Body of pancreas (tissue), 4 donors: ENCODE measurements at regions not wholly inside any gene's neighbourhood (a gene's known extent, or its start where the extent isn't known, plus 50 kb on each side); places are given as distances from the start of the nearest gene placed in this dataset.
A peak's percentile ranks its signal among the peaks of the same experiment; 100 is the strongest.

ENCODE experiments used
- ATAC-seq: fragments of 150-250 bp; one replicate; pipeline ENCODE4 v1.9.1; 2016
- DNase-seq, 4 donors: peaks; one replicate each; pipeline ENCODE4 v3.0.0-alpha.2; 2019
- H3K27ac ChIP-seq, 4 donors: fragments of 200-600 bp; sonication (generic); 1 replicate in 3 of 4; 2 replicates in 1 of 4; pipeline versions ENCODE4 v1.5.1 to v1.6.1; 2016 to 2019; ENCODE audit warnings: mild to moderate bottlenecking in 1 of 4, mixed read lengths in 1 of 4, moderate library complexity in 1 of 4
- H3K27me3 ChIP-seq, 2 donors: fragments of 200-600 bp; sonication (generic); one replicate each; pipeline ENCODE4 v1.6.0; 2016; ENCODE audit warnings: mild to moderate bottlenecking in 1 of 2
- H3K36me3 ChIP-seq, 2 donors: fragments of 200-600 bp; sonication (generic); replicated peaks in 1 of 2; 2 replicates each; pipeline ENCODE4 v1.5.1; 2016; ENCODE audit warnings: low read depth in 2 of 2; ENCODE audit not compliant: insufficient read depth in 1 of 2
- H3K4me1 ChIP-seq: fragments of 200-600 bp; sonication (generic); one replicate; pipeline ENCODE4 v1.6.0; 2016
- H3K4me3 ChIP-seq, 2 donors: fragments of 200-600 bp; sonication (generic); 1 replicate in 1 of 2; 2 replicates in 1 of 2; pipeline ENCODE4 v1.5.1; 2016 to 2019
- H3K9me3 ChIP-seq, 3 donors: fragments of 200-600 bp; sonication (generic); 1 replicate in 2 of 3; 2 replicates in 1 of 3; pipeline ENCODE4 v1.5.1; 2016
- POLR2A ChIP-seq, 3 donors: fragments of 450-650 bp; IDR thresholded peaks; one replicate each; pipeline ENCODE4 v1.6.1; 2016; ENCODE audit warnings: antibody characterized with exemption in 3 of 3, mild to moderate bottlenecking in 2 of 3
- WGBS, 2 donors: methylation state at CpG; one replicate each; pipeline ENCODE4 v1.1.5; 2017; 5-methylcytosine and 5-hydroxymethylcytosine counted together
- intact Hi-C: fragments of 100-400 bp; cut with DNase I; formaldehyde crosslinking; loops from one replicate; pipeline ENCODE4 v1.15.1; 2023
- TF ChIP-seq, protein P1 (sequence below), 7 experiments: fragments of 450-650 bp in 4 of 7; fragments of 200-600 bp in 3 of 7; sonication (generic) in 3 of 7; IDR thresholded peaks; one replicate each; pipeline ENCODE4 v1.5.1; 2016 to 2019; ENCODE audit warnings: antibody characterized with exemption in 7 of 7

DNA sequence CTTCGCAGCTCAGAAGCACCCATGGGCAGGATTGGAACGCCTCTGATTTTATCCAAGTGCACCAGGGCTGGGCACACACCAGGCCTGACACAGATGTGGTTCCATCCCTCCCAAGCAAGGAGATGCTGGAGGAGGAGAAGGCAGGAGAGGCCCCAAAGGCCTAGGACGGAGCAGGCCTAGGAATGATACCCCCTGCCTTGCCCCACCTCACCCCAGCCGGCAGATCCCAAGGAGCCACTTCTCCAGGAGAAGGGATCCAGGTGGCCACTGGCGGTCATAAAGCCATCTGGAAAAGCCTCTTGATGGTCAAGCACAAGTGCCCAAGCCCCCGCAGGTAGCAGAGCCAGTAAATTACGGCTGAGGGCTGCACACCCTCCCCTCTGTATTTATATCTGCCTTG lies 211.8 kb downstream of the TBC1D2B start:
- no peak for DNase-seq
- H3K36me3 ChIP-seq, result no peaks in the 10 kb centered on the region
- ATAC-seq, result no peak
- H3K27me3 ChIP-seq, result no peaks in the 10 kb centered on the region
- TF ChIP-seq POLR2A (IDR thresholded peaks at IDR 0.05), result no peak
- TF ChIP-seq, protein P1, sequence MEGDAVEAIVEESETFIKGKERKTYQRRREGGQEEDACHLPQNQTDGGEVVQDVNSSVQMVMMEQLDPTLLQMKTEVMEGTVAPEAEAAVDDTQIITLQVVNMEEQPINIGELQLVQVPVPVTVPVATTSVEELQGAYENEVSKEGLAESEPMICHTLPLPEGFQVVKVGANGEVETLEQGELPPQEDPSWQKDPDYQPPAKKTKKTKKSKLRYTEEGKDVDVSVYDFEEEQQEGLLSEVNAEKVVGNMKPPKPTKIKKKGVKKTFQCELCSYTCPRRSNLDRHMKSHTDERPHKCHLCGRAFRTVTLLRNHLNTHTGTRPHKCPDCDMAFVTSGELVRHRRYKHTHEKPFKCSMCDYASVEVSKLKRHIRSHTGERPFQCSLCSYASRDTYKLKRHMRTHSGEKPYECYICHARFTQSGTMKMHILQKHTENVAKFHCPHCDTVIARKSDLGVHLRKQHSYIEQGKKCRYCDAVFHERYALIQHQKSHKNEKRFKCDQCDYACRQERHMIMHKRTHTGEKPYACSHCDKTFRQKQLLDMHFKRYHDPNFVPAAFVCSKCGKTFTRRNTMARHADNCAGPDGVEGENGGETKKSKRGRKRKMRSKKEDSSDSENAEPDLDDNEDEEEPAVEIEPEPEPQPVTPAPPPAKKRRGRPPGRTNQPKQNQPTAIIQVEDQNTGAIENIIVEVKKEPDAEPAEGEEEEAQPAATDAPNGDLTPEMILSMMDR (IDR thresholded peaks at IDR 0.05), result no peak
- intact Hi-C loops, result no loop called here
- H3K4me3 ChIP-seq, result no peak overlapping the region
- no peaks in the 10 kb centered on the region for H3K9me3 ChIP-seq
- H3K4me1 ChIP-seq, result peaks cover 4% of the 10 kb centered on the region
- H3K27ac ChIP-seq, result no peak overlapping the region
- 81 to 88% methylated on average over 5 to 6 of the region's 7 CpGs for WGBS, 2 donors

DNA sequence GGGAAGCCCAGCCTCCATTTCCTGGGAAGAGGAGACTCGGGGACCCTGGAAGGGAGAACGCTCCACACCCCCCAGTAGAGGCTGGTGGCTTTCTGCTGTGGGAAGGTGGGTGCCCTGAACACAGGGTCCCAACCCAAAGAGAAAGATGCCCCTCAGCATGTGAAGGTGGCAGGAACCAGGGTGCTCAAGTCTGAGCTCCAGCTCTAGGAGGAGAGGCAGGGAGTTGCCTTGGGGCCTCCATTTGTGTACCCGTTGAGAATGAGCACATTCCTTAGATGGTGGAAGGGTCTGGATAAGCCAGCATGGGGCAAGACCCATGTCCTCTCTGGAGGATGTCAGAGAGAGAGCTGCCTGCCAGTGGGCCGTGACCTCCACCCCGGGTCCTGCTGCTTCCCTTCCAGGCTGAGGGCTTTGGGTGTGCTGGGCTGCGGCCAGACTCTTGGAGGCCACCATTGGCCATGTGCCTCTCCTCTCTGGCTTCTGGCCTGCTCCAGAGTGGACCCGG lies 212.4 kb downstream of the TBC1D2B start:
- Histone ChIP-seq H3K27me3 (no peaks in the 10 kb centered on the region), H3K27ac (no peak overlapping the region)
- 79 to 90% methylated on average over 2 to 7 of the region's 7 CpGs for WGBS, 2 donors

DNA sequence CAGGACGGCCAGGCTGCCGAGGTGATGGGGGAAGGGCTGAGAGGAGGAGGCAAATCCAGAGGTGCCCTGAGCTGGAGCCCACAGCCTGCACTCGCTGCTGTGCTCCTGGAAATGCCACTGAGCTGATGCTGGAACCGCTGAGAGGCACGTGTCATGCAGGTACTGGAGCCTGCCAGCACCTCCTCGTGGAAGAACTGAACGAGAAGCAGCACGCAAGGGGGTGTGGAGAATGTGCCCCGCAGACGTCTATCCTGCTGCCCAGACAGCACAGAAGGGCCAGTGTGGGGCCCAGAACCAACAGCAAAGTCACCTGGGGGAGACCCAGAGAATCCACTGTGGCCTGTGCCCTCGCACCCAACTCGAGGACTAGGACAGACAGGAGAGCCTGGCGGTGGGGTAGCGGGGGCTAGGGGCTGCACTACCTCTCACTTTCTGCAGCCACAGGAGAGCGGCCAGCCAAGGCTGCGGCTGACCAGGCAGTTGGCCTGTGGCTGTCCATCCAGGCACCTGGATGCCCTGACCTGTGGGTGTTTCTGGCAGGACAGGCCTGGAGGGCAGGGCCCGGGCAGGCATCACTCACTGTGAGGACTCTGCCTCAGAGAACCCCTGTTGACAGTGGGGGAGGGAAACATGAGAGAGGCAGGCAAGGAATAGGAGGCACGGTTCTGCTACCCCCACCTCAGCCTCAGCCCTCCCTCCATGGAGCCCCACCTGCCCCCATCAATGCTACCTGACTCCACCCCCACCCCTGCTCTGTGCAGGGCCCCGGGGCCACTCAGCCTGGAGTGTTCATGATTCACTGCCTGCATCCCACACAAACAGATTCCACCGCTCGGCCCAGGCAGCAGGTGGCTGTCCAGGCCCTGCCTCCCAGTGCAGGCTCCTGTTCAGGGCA lies 213.1 kb downstream of the TBC1D2B start:
- H3K36me3 ChIP-seq, result no peaks in the 10 kb centered on the region
- TF ChIP-seq POLR2A (IDR thresholded peaks at IDR 0.05), result no peak
- TF ChIP-seq, protein P1 (IDR thresholded peaks at IDR 0.05), result no peak
- H3K9me3 ChIP-seq, result no peaks in the 10 kb centered on the region
- H3K4me3 ChIP-seq, result no peak overlapping the region
- H3K27ac ChIP-seq, result no peak overlapping the region
- intact Hi-C loops, result no loop called here
- ATAC-seq (no peak), DNase-seq (peak in 1 of 4 donors; percentile 4)
- peaks cover 6% of the 10 kb centered on the region for H3K4me1 ChIP-seq
- WGBS, 2 donors, result 65 to 72% methylated on average over 12 to 21 of the region's 21 CpGs
- no peaks in the 10 kb centered on the region for H3K27me3 ChIP-seq

More for the DNA sequence above, 212.4 kb downstream of the TBC1D2B start:
- intact Hi-C loops, result no loop called here
- no peaks in the 10 kb centered on the region for H3K4me1 ChIP-seq
- no peak for TF ChIP-seq POLR2A (IDR thresholded peaks at IDR 0.05)
- TF ChIP-seq, protein P1 (IDR thresholded peaks at IDR 0.05), result no peak
- H3K4me3 ChIP-seq, result no peak overlapping the region
- H3K36me3 ChIP-seq, result no peaks in the 10 kb centered on the region
- H3K9me3 ChIP-seq, result no peaks in the 10 kb centered on the region
- DNase-seq (peak in 1 of 4 donors; percentile 2), ATAC-seq (no peak)

DNA sequence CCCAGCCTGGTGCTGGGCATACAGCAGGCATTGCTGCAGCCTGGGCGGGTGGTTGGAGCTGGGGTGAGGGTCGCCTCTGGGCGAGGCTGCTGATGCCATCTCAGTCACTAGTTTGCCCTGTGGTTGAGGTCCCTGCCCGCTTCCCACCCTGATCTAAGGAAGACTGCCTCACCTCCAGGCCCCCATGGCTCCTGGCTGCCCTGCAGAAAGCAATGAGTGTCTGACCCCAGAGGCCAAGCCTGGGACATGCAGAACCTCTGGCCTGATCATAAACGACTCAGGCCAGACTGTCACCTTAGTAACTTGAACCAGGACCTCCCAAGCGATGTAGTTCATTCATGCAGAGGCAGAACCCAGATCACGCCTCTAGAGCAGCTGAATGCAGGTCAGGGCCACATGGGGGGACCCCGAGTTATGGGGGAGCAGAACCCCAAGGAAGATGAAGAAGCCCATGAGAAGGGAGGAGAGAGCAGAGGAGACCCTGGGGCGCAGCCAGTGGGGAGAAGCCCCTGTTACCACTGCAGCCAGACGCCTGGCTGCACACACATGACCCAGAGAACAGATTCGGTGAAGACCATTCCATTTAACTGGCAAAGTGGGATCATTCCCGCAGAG lies 213.9 kb downstream of the TBC1D2B start:
- DNase-seq, result peak in 1 of 4 donors; percentile 3
- Histone ChIP-seq H3K4me1 (peaks cover 15% of the 10 kb centered on the region), H3K9me3 (no peaks in the 10 kb centered on the region), H3K27ac (no peak overlapping the region), H3K36me3 (no peaks in the 10 kb centered on the region), H3K4me3 (no peak overlapping the region), H3K27me3 (no peaks in the 10 kb centered on the region)
- 73 to 78% methylated on average over 9 to 12 of the region's 12 CpGs for WGBS, 2 donors
- ATAC-seq, result no peak
- TF ChIP-seq, protein P1 (IDR thresholded peaks at IDR 0.05), result no peak
- no peak for TF ChIP-seq POLR2A (IDR thresholded peaks at IDR 0.05)
- intact Hi-C loops, result no loop called here
